CD14-positive monocyte (primary cell): ENCODE measurements at regions not wholly inside any gene's neighbourhood (a gene's known extent, or its start where the extent isn't known, plus 50 kb on each side); places are given as distances from the start of the nearest gene placed in this dataset.

Source experiments
- DNase-seq, 3 donors: peaks; one replicate each; pipeline ENCODE4 v3.0.0-alpha.2; 2011 to 2022
- H2AFZ ChIP-seq: 2 replicates; pipeline ENCODE4 v1.6.0; 2012; ENCODE audit warnings: mild to moderate bottlenecking, low read depth, low read length, inconsistent platforms; ENCODE audit not compliant: insufficient read depth, poor library complexity, severe bottlenecking
- H3K27ac ChIP-seq, 2 donors: 1 replicate in 1 of 2; 2 replicates in 1 of 2; pipeline ENCODE4 v1.5.1; 2012 to 2013; ENCODE audit warnings: low read length in 2 of 2, control low read depth in 1 of 2, inconsistent platforms in 1 of 2, low read depth in 1 of 2, mild to moderate bottlenecking in 1 of 2
- H3K27me3 ChIP-seq, 2 donors: one replicate each; pipeline versions ENCODE4 v1.6.0 to v1.6.1; 2011 to 2013; ENCODE audit warnings: low read length in 2 of 2; ENCODE audit not compliant: control insufficient read depth in 2 of 2, insufficient read depth in 2 of 2
- H3K36me3 ChIP-seq, 2 donors: replicated peaks in 1 of 2; 1 replicate in 1 of 2; 2 replicates in 1 of 2; pipeline versions ENCODE4 v1.5.1 to v1.6.1; 2012 to 2013; ENCODE audit warnings: low read length in 2 of 2, control low read depth in 1 of 2, inconsistent platforms in 1 of 2, mild to moderate bottlenecking in 1 of 2; ENCODE audit not compliant: insufficient read depth in 2 of 2, control insufficient read depth in 1 of 2
- H3K4me1 ChIP-seq, 2 donors: 1 replicate in 1 of 2; 2 replicates in 1 of 2; pipeline versions ENCODE4 v1.5.1 to v1.6.1; 2012 to 2013; ENCODE audit warnings: low read length in 2 of 2, control low read depth in 1 of 2, inconsistent platforms in 1 of 2, mild to moderate bottlenecking in 1 of 2, moderate library complexity in 1 of 2; ENCODE audit not compliant: insufficient read depth in 2 of 2, control insufficient read depth in 1 of 2
- H3K4me2 ChIP-seq: replicated peaks from 2 replicates; pipeline ENCODE3; 2012; ENCODE audit warnings: low read length, moderate library complexity, mild to moderate bottlenecking; ENCODE audit not compliant: poor library complexity, severe bottlenecking; ENCODE audit errors: extremely low read depth
- H3K4me3 ChIP-seq, 3 experiments: fragments of 200-600 bp in 1 of 3; sonication (generic) in 1 of 3; replicated peaks in 1 of 3; 1 replicate in 2 of 3; 2 replicates in 1 of 3; pipeline ENCODE4 v1.5.1; 2011 to 2013; ENCODE audit warnings: low read length in 3 of 3, mild to moderate bottlenecking in 3 of 3, control low read depth in 2 of 3, low read depth in 2 of 3, inconsistent platforms in 1 of 3, moderate library complexity in 1 of 3
- H3K79me2 ChIP-seq: 2 replicates; pipeline ENCODE4 v1.6.0; 2012; ENCODE audit warnings: mild to moderate bottlenecking, control low read depth, inconsistent platforms, low read length, moderate library complexity; ENCODE audit not compliant: insufficient read depth
- H3K9ac ChIP-seq: 2 replicates; pipeline ENCODE4 v1.6.0; 2017; ENCODE audit warnings: low read length, mild to moderate bottlenecking; ENCODE audit not compliant: insufficient read depth, poor library complexity, severe bottlenecking
- H3K9me3 ChIP-seq, 2 donors: replicated peaks in 1 of 2; 1 replicate in 1 of 2; 2 replicates in 1 of 2; pipeline versions ENCODE4 v1.5.1 to v1.6.1; 2012 to 2013; ENCODE audit warnings: low read length in 2 of 2, control low read depth in 1 of 2; ENCODE audit not compliant: control insufficient read depth in 1 of 2, insufficient read depth in 1 of 2
- H4K20me1 ChIP-seq: 2 replicates; pipeline ENCODE4 v1.6.0; 2012; ENCODE audit warnings: mild to moderate bottlenecking, low read length, control low read depth, moderate library complexity; ENCODE audit not compliant: insufficient read depth
- H3K27ac Mint-ChIP-seq, 7 donors: one replicate each; pipeline ENCODE4 v1.8.0; 2020; ENCODE audit warnings: mild to moderate bottlenecking in 7 of 7, mixed read lengths in 7 of 7, moderate library complexity in 6 of 7, inconsistent platforms in 2 of 7
- H3K27me3 Mint-ChIP-seq, 3 donors: one replicate each; pipeline ENCODE4 v1.8.0; 2021 to 2022; ENCODE audit warnings: low read depth in 3 of 3, mild to moderate bottlenecking in 3 of 3, mixed read lengths in 3 of 3, moderate library complexity in 3 of 3, inconsistent platforms in 1 of 3
- H3K36me3 Mint-ChIP-seq, 2 donors: one replicate each; pipeline ENCODE4 v1.8.0; 2020; ENCODE audit warnings: mixed read lengths in 2 of 2, inconsistent platforms in 1 of 2, mild to moderate bottlenecking in 1 of 2
- H3K4me1 Mint-ChIP-seq: one replicate; pipeline ENCODE4 v1.8.0; 2020; ENCODE audit warnings: mild to moderate bottlenecking, mixed read lengths
- H3K4me3 Mint-ChIP-seq, 2 donors: one replicate each; pipeline ENCODE4 v1.8.0; 2020; ENCODE audit warnings: mild to moderate bottlenecking in 2 of 2, mixed read lengths in 2 of 2, moderate library complexity in 1 of 2
- H3K9me3 Mint-ChIP-seq, 7 donors: one replicate each; pipeline ENCODE4 v1.8.0; 2020 to 2022; ENCODE audit warnings: mixed read lengths in 7 of 7, mild to moderate bottlenecking in 6 of 7, moderate library complexity in 6 of 7, inconsistent platforms in 2 of 7
- WGBS: methylation state at CpG from one replicate; pipeline ENCODE4 v1.1.5; 2013; ENCODE audit warnings: missing lambda C conversion rate; ENCODE audit not compliant: insufficient coverage; 5-methylcytosine and 5-hydroxymethylcytosine counted together
- intact Hi-C, 2 donors: fragments of 100-400 bp; cut with micrococcal nuclease; formaldehyde crosslinking; loops; one replicate each; pipeline versions ENCODE4 v1.15.0 to v1.15.1; 2023
- TF ChIP-seq, protein P1 (sequence below): fragments of 200-600 bp; IDR thresholded peaks from one replicate; pipeline ENCODE4 v1.8.0; 2022; ENCODE audit warnings: antibody characterized with exemption, mild to moderate bottlenecking

DNA sequence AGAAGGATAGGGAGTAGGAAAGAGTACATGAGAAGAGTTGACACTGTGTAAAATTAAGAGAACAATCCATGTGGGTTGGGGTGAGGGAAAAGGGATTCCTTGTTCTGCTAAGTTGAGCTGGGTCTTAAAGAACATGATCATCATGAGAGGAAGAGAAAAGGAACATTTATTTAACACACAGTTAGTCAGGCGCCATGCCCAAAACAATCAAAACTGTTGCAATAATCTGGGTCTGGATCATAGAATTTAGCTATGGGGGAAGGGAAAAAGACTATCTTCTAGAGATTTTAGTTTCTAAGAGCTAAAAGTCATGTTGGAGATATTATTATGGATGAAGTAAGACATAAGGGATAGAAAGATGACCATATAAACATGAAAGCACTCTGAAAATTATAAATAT is 178.9 kb downstream of the SEM1 start:
- no CpG with 5 or more reads among the region's 1 CpG for WGBS
- H3K4me1 ChIP-seq, result no peaks in the 10 kb centered on the region
- H2AFZ ChIP-seq, result no peak overlapping the region
- TF ChIP-seq, protein P1, sequence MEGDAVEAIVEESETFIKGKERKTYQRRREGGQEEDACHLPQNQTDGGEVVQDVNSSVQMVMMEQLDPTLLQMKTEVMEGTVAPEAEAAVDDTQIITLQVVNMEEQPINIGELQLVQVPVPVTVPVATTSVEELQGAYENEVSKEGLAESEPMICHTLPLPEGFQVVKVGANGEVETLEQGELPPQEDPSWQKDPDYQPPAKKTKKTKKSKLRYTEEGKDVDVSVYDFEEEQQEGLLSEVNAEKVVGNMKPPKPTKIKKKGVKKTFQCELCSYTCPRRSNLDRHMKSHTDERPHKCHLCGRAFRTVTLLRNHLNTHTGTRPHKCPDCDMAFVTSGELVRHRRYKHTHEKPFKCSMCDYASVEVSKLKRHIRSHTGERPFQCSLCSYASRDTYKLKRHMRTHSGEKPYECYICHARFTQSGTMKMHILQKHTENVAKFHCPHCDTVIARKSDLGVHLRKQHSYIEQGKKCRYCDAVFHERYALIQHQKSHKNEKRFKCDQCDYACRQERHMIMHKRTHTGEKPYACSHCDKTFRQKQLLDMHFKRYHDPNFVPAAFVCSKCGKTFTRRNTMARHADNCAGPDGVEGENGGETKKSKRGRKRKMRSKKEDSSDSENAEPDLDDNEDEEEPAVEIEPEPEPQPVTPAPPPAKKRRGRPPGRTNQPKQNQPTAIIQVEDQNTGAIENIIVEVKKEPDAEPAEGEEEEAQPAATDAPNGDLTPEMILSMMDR, result no peak
- H3K27me3 Mint-ChIP-seq, result peaks cover 2 to 6% (median 4%) of the 10 kb centered on the region in 3 donors
- no peak overlapping the region for H3K4me3 ChIP-seq
- no peaks in the 10 kb centered on the region for H3K36me3 Mint-ChIP-seq
- intact Hi-C loops, result no loop called here
- H3K79me2 ChIP-seq, result no peaks in the 10 kb centered on the region
- no peak overlapping the region for H3K27ac ChIP-seq
- no peaks in the 10 kb centered on the region for H3K9me3 ChIP-seq
- H3K9me3 Mint-ChIP-seq, result peaks cover 0 to 2% (median 0%) of the 10 kb centered on the region in 7 donors
- no peaks in the 10 kb centered on the region for H3K27me3 ChIP-seq
- H3K27ac Mint-ChIP-seq, result no peak overlapping the region
- H3K36me3 ChIP-seq, result no peaks in the 10 kb centered on the region
- H3K4me1 Mint-ChIP-seq, result no peaks in the 10 kb centered on the region
- H3K9ac ChIP-seq, result no peak overlapping the region
- H4K20me1 ChIP-seq, result no peaks in the 10 kb centered on the region
- no peak for DNase-seq
- no peak overlapping the region for H3K4me3 Mint-ChIP-seq
- H3K4me2 ChIP-seq, result no peak overlapping the region

- Mint-ChIP-seq H3K27ac (no peak overlapping the region), H3K4me3 (no peak overlapping the region), H3K27me3 (peaks cover 0 to 4% (median 2%) of the 10 kb centered on the region in 3 donors), H3K9me3 (peaks cover 0 to 5% (median 2%) of the 10 kb centered on the region in 7 donors), H3K36me3 (no peaks in the 10 kb centered on the region), H3K4me1 (no peaks in the 10 kb centered on the region)
- H3K27ac ChIP-seq, result no peak overlapping the region
- no peak overlapping the region for H2AFZ ChIP-seq
- H3K9me3 ChIP-seq, result no peaks in the 10 kb centered on the region
- no peaks in the 10 kb centered on the region for H3K4me1 ChIP-seq
- H3K4me3 ChIP-seq, result no peak overlapping the region
- H4K20me1 ChIP-seq, result no peaks in the 10 kb centered on the region
- TF ChIP-seq, protein P1, result no peak
- 98% methylated on average over 4 of the region's 9 CpGs for WGBS
- no peaks in the 10 kb centered on the region for H3K79me2 ChIP-seq
- H3K27me3 ChIP-seq, result no peaks in the 10 kb centered on the region
- H3K36me3 ChIP-seq, result no peaks in the 10 kb centered on the region
- no peak for DNase-seq
- no peak overlapping the region for H3K9ac ChIP-seq
- intact Hi-C loops, result no loop called here
- H3K4me2 ChIP-seq, result no peak overlapping the region
Observed at GRCh38 chr7:96527133-96527827, 182.4 kb downstream of the SEM1 start.
